SH-SY5Y (cell line): ENCODE measurements at regions not wholly inside any gene's neighbourhood (a gene's known extent, or its start where the extent isn't known, plus 50 kb on each side); places are given as distances from the start of the nearest gene placed in this dataset.

ENCODE experiments used
- GATA2 ChIP-seq: IDR thresholded peaks from 2 replicates; pipeline ENCODE4 v1.6.1; 2011; ENCODE audit warnings: mild to moderate bottlenecking, low read depth, low read length
- GATA3 ChIP-seq: IDR thresholded peaks from 2 replicates; pipeline ENCODE4 v1.6.1; 2011; ENCODE audit warnings: low read depth, mild to moderate bottlenecking, low read length, moderate library complexity

DNA sequence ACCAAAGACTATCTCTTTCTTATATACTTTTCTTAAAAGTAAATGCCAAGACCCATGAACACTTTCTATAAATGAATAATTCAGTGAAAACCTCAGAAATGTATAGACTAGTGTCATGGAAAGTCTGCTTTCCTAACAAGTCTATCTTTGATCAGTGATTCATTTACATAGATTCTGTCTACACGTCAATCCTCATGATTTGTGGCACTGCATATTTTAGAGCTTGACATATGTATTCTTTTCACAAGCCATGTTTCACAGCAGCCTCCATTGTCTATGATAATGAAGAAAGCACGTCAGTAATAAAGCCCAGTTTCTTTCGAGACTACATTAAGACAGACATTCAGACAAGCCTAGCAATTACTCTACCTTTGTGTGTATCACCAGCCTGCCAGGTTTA, 486.6 kb downstream of the IRS1 start:
- TF ChIP-seq GATA3 (no peak), GATA2 (no peak)

DNA sequence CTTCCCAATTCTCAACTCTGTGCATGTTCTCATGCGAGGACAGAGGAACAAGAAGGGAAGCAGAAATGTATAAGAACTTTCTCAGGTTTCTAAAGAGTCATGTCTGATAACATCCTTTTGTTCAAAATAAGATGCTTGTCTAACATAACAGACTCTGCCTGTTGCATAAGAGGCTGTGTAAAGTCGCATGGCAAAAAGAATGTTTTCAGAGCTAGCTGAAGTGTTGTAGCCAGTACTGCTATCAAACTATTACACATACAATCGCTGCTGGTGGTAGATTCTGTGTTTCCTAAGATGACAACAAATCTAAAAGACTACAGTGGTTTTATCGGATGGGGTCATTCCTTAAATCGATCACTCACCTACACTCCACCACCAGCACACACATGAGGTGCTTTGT, 487.5 kb downstream of the IRS1 start:
- TF ChIP-seq GATA2 (no peak), GATA3 (no peak)

- TF ChIP-seq GATA3 (no peak), GATA2 (no peak)
Measured at GRCh38 chr2:226310146-226310545, 489.5 kb downstream of the IRS1 start.

DNA sequence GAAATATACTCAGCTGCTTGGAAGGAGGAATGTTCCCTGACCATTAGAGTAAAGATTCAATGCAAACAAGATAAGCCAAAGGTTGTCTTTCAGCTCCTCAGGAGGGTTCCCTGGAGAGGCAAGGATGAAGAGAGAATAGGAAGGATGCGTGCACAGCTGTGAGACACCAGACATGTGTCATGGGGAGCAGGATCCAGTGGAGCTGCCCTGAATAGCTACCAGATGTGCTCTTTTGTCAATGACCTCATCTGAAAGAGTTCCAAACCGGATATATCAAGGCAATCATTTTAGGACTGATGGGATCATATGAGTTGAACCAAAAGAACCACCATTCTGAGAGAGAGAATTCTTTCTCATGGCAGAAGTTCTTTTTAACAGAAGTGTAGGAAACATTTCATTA, 490.6 kb downstream of the IRS1 start:
- TF ChIP-seq GATA2 (no peak), GATA3 (no peak)

DNA sequence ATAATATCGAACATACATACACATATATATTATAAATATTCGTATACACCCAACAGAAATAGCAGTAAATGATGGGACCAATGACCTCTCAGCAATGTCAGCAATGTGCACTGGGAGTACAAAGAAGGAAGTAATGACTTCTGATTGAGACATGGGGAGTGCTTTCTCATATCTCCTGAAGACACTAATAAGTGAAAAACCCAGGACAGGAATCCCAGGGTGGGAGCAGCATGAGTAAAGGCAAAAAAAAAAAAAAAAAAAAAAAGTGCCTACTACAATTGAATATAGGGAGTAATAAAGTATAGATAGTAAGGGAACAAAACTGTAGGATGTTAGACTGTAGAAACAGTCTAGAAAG, 491.3 kb downstream of the IRS1 start:
- TF ChIP-seq GATA2 = no peak
- no peak for TF ChIP-seq GATA3

DNA sequence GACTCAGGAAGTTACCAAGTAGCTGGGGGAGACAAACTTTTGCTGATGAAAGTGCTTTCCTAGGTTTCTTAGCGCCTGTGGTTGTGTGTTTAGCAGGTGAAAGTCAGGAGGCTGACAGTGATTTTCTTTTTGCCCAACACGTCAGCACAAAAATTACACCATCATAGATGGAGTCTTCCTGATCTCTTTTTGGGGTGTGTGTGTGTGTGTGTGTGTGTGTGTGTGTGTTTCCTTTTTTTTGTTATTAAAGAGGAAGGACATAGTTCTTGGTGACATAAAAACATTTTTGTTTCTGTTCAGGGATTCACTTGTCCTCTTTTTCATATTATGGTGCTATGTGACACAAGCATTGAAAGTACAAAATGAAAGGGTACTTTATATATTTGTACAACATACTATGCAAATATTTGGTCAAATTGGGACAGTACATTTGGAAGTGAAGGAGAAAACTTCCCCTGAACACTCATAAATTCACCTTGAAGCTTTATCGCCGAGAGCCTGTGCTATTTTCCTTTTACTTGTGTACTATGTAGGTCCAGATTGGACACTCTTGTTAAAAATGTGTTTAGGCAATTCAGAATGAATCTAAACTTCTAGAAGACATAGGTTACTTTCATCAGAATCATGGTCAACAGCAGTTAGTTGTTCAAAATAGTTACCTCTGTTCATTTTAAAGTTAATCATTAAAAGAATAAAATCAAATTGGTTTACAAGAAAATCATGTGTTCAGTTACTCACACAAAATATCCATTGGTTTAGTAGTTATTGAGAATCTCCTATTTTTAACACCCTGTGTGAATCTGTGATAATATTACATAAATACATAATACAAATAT, 491.9 kb downstream of the IRS1 start:
- TF ChIP-seq GATA3 = no peak
- no peak for TF ChIP-seq GATA2

DNA sequence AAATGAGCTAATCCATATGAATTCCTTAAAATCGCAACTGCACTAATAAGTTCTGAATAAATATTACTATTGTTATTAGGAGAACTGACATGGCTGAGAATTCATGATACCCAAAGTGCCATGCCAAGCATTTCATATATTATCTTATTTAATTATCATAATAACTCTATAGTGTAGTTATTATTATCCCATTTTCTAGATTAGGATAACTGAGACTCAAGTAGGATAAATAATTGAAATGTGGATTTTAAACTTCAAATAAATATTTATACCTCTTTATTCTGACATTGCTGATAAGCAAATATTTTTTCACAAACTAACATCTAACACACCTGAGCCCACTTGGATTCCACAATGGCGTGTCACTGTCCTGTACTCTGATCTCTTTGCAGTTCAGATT, 492.7 kb downstream of the IRS1 start:
- TF ChIP-seq GATA3 (no peak), GATA2 (no peak)

GRCh38 chr2:226304308-226304707, 495.3 kb downstream of the IRS1 start:
- TF ChIP-seq GATA3 = no peak
- no peak for TF ChIP-seq GATA2

GRCh38 chr2:226303707-226304106, 495.9 kb downstream of the IRS1 start:
- no peak for TF ChIP-seq GATA2
- TF ChIP-seq GATA3 = no peak

- no peak for TF ChIP-seq GATA3
- no peak for TF ChIP-seq GATA2
Measured at GRCh38 chr2:226300196-226300886, 499.3 kb downstream of the IRS1 start.

DNA sequence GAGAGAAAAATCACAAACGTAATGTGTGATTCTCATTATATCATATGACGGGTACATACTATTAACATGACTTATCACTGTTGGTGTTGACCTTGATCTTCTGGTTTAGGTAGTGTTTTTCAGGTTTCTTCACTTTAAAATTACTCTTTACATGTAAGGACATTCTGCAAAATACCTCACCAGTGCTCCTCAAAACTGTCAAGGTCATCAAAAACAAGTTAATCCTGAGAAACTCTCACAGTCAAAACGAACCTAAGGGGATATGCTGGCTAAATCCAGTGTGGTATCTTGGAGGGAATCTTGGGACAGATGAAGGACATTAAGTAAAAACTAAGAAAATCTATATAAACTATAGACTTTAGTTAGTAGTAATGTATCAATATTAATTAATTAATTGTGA, 499.8 kb downstream of the IRS1 start:
- no peak for TF ChIP-seq GATA3

DNA sequence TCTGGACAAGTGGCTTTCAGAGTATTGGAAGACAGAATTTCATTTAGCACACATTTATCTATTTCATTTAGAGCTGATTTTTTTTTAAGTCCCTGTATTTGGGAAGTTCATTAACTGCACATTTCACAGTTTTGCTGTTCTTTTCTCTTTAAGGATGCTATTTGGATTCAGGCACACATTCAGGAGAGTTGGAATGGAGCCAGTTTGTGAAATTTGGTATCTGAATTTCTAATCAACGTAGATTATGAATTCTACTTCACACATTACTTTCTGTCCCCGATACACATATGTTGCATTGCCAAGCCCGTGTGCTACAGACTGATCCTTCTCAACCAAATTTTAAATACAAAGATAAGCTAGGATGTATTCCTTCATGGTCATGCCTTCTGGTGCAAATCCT, 503.9 kb downstream of the IRS1 start:
- TF ChIP-seq GATA3 = no peak
- TF ChIP-seq GATA2 = no peak

- TF ChIP-seq GATA2 (no peak), GATA3 (no peak)
Measured at GRCh38 chr2:226295123-226295522, 504.5 kb downstream of the IRS1 start.

GRCh38 chr2:226286916-226287315, 512.7 kb downstream of the IRS1 start:
- TF ChIP-seq GATA3 (no peak), GATA2 (no peak)

DNA sequence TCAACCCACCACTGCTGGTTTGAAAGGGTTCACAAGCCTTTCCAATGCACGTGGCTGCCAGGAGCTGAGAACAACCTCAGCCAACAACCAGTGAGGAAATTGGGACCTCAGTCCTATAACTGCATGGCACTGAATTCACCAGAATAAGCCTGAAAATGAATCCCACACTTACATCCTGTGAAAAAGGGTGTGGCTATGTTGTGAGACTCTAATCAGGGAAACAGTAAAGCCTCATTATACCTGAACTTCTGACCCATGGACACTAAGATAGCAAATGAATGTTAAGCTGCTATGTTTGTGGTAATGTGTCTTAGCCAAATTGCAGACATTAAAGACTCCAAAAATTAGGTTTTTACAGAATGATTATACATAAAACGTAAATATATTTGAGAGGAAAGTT, 515.8 kb downstream of the IRS1 start:
- TF ChIP-seq GATA2 (no peak), GATA3 (no peak)
